Glomerular visceral epithelial cell (primary cell): ENCODE measurements at regions not wholly inside any gene's neighbourhood (a gene's known extent, or its start where the extent isn't known, plus 50 kb on each side); places are given as distances from the start of the nearest gene placed in this dataset.
"Not testable (repeated sequence)": the region's sequence is repeated elsewhere in the genome, so short reads cannot be mapped to it uniquely, and the experiment has no call there.

Experiments used
- DNase-seq: peaks from one replicate; pipeline ENCODE4 v3.0.0-alpha.2; 2016; ENCODE audit errors: extremely low spot score

- not testable (repeated sequence) for DNase-seq
Observed at GRCh38 chr9:87041553-87042235, 94.4 kb upstream of the GAS1 start.

- not testable (repeated sequence) for DNase-seq
Observed at GRCh38 chr9:87049929-87050608, 102.8 kb upstream of the GAS1 start.

GRCh38 chr9:87054999-87055686, 107.8 kb upstream of the GAS1 start:
- DNase-seq, result no peak

- no peak for DNase-seq
Observed at GRCh38 chr9:87059772-87060171, 112.5 kb upstream of the GAS1 start.

GRCh38 chr9:87062746-87063145, 115.4 kb upstream of the GAS1 start:
- no peak for DNase-seq

GRCh38 chr9:87063246-87063645, 115.9 kb upstream of the GAS1 start:
- DNase-seq, result no peak

- DNase-seq, result no peak
Observed at GRCh38 chr9:87063871-87064270, 116.6 kb upstream of the GAS1 start.

- DNase-seq, result no peak
Observed at GRCh38 chr9:87064311-87064710, 117.0 kb upstream of the GAS1 start.

GRCh38 chr9:87065981-87066380, 118.7 kb upstream of the GAS1 start:
- no peak for DNase-seq

- DNase-seq, result no peak
Observed at GRCh38 chr9:87067426-87067825, 120.1 kb upstream of the GAS1 start.

- no peak for DNase-seq
Observed at GRCh38 chr9:87068177-87068840, 121.0 kb upstream of the GAS1 start.

- no peak for DNase-seq
Observed at GRCh38 chr9:87069690-87070089, 122.4 kb upstream of the GAS1 start.

- no peak for DNase-seq
Observed at GRCh38 chr9:87070336-87070735, 123.0 kb upstream of the GAS1 start.

- no peak for DNase-seq
Observed at GRCh38 chr9:87071473-87071872, 124.2 kb upstream of the GAS1 start.

- DNase-seq, result no peak
Observed at GRCh38 chr9:87073692-87074091, 126.4 kb upstream of the GAS1 start.

GRCh38 chr9:87075537-87075936, 128.2 kb upstream of the GAS1 start:
- no peak for DNase-seq

GRCh38 chr9:87076825-87077224, 129.5 kb upstream of the GAS1 start:
- DNase-seq, result peak; percentile 4

GRCh38 chr9:87077986-87078385, 130.7 kb upstream of the GAS1 start:
- no peak for DNase-seq

GRCh38 chr9:87080512-87081264, 133.4 kb upstream of the GAS1 start:
- DNase-seq, result no peak

GRCh38 chr9:87081503-87081902, 134.2 kb upstream of the GAS1 start:
- no peak for DNase-seq

GRCh38 chr9:87083986-87084385, 136.7 kb upstream of the GAS1 start:
- no peak for DNase-seq

GRCh38 chr9:87084407-87084806, 137.1 kb upstream of the GAS1 start:
- DNase-seq, result no peak
